ENCODE measurements at regions not wholly inside any gene's neighbourhood (a gene's known extent, or its start where the extent isn't known, plus 50 kb on each side); places are given as distances from the start of the nearest gene placed in this dataset.

DNA sequence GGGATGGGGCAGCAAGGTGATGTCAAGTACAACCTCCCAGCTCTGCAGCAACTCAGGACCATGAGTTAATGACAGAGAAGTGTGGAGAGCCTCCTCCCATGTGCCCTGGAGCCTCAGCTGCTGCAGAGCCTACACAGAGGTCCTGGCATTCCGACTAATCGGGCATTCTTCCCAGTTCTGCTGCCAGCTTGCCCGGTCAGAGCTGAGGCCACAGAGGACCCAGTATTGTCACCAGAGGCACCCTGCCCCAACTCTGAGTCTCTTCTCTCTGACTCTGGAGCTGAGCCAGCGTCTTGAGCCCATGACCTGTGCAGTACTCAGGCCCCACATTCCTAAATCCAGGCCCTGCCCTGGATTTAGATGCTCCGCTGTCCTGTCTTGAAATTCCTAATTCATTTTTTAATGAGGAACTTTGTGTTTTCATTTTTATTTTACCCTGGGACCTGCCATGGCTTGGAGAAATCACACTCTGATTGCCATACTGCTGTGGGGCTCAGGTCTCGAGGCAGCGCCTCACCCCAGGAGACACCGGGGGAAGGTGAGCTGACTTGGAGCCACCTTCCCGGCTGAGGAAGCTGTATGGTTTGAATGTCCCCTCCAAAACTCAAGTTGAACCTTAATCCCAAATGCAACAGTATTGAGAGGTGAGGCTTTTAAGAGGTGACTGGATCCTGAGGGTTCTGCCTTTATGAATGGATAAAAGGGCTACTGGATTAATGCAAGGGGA, 144.9 kb upstream of the ZNF507 start:
- TF ChIP-seq POLR2A (IDR thresholded peaks at IDR 0.05) (no peak), POLR2AphosphoS5 (IDR thresholded peaks at IDR 0.05) (no peak), EP300 (IDR thresholded peaks at IDR 0.05) (no peak)
- TF ChIP-seq, protein P1, sequence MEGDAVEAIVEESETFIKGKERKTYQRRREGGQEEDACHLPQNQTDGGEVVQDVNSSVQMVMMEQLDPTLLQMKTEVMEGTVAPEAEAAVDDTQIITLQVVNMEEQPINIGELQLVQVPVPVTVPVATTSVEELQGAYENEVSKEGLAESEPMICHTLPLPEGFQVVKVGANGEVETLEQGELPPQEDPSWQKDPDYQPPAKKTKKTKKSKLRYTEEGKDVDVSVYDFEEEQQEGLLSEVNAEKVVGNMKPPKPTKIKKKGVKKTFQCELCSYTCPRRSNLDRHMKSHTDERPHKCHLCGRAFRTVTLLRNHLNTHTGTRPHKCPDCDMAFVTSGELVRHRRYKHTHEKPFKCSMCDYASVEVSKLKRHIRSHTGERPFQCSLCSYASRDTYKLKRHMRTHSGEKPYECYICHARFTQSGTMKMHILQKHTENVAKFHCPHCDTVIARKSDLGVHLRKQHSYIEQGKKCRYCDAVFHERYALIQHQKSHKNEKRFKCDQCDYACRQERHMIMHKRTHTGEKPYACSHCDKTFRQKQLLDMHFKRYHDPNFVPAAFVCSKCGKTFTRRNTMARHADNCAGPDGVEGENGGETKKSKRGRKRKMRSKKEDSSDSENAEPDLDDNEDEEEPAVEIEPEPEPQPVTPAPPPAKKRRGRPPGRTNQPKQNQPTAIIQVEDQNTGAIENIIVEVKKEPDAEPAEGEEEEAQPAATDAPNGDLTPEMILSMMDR (IDR thresholded peaks at IDR 0.05): no peak
- no peaks in the 10 kb centered on the region for H3K36me3 ChIP-seq
- DNase-seq (no peak), ATAC-seq (ENCODE audit: low FRiP score in 2 of 2) (no peak)
- no peaks in the 10 kb centered on the region for H3K9me3 ChIP-seq
- 87 to 90% methylated on average over 8 to 9 of the region's 9 CpGs for WGBS, 2 donors
- peaks cover 0 to 7% (median 2%) of the 10 kb centered on the region in 4 donors for H3K4me1 ChIP-seq
- no peak overlapping the region for H3K4me3 ChIP-seq
- H3K27me3 ChIP-seq: no peaks in the 10 kb centered on the region
- H3K27ac ChIP-seq: no peak overlapping the region

DNA sequence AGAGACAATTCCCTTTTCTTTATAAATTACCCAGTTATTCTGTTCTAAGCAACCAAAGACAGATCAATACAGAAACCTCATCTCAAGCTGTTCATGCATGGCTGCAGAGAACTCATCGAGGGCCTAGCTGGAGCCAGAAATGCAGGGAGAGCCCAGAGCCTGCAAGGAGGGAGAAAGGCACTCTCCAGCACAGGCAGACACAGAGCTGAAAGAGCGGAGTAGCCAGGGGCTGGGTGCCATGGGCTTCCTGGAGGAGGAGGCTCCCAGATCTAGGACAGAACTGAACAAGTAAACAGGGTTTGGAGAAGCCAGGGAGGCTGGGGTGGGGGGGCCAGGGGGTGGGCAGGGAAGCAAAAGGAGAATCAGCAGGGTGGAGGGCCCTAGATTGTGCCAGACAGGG, 144.2 kb upstream of the ZNF507 start:
- no peak for ATAC-seq (ENCODE audit: low FRiP score in 2 of 2)

GRCh38 chr19:32201636-32202051, 143.8 kb upstream of the ZNF507 start:
- TF ChIP-seq, protein P1 (IDR thresholded peaks at IDR 0.05): no peak
- TF ChIP-seq EP300 (IDR thresholded peaks at IDR 0.05): peak in 1 of 4 donors; percentile 5
- ATAC-seq (ENCODE audit: low FRiP score in 2 of 2) (peak in 1 of 2 donors; percentile 5), DNase-seq (no peak)
- Histone ChIP-seq H3K36me3 (no peaks in the 10 kb centered on the region), H3K4me3 (no peak overlapping the region), H3K27me3 (no peaks in the 10 kb centered on the region), H3K9me3 (no peaks in the 10 kb centered on the region), H3K4me1 (peaks cover 0 to 7% (median 2%) of the 10 kb centered on the region in 4 donors), H3K27ac (no peak overlapping the region)
- 49 to 50% methylated on average over 11 to 15 of the region's 15 CpGs for WGBS, 2 donors

More for the DNA sequence above, 144.2 kb upstream of the ZNF507 start:
- TF ChIP-seq EP300 (IDR thresholded peaks at IDR 0.05) (no peak), POLR2AphosphoS5 (IDR thresholded peaks at IDR 0.05) (no peak), POLR2A (IDR thresholded peaks at IDR 0.05) (no peak)
- TF ChIP-seq, protein P1 (IDR thresholded peaks at IDR 0.05): no peak
- Histone ChIP-seq H3K4me1 (peaks cover 0 to 7% (median 2%) of the 10 kb centered on the region in 4 donors), H3K9me3 (no peaks in the 10 kb centered on the region), H3K36me3 (no peaks in the 10 kb centered on the region), H3K27ac (no peak overlapping the region), H3K27me3 (no peaks in the 10 kb centered on the region), H3K4me3 (no peak overlapping the region)
- 86 to 94% methylated on average over 2 of the region's 2 CpGs for WGBS, 2 donors
- DNase-seq: no peak

GRCh38 chr19:32202244-32202643, 143.2 kb upstream of the ZNF507 start:
- ATAC-seq (ENCODE audit: low FRiP score in 2 of 2) (peak in 1 of 2 donors; percentile 13), DNase-seq (peak in 1 of 2 donors; percentile 35)
- WGBS, 2 donors: 93 to 97% methylated on average over 3 to 4 of the region's 5 CpGs
- H3K36me3 ChIP-seq: no peaks in the 10 kb centered on the region
- no peaks in the 10 kb centered on the region for H3K27me3 ChIP-seq
- no peaks in the 10 kb centered on the region for H3K9me3 ChIP-seq
- H3K27ac ChIP-seq: no peak overlapping the region
- H3K4me3 ChIP-seq: no peak overlapping the region
- peaks cover 0 to 7% (median 2%) of the 10 kb centered on the region in 4 donors for H3K4me1 ChIP-seq
- TF ChIP-seq POLR2A (IDR thresholded peaks at IDR 0.05): no peak
- TF ChIP-seq, protein P1 (IDR thresholded peaks at IDR 0.05): no peak
- TF ChIP-seq EP300 (IDR thresholded peaks at IDR 0.05): no peak
- TF ChIP-seq POLR2AphosphoS5 (IDR thresholded peaks at IDR 0.05): no peak

GRCh38 chr19:32203161-32203560, 142.2 kb upstream of the ZNF507 start:
- no peaks in the 10 kb centered on the region for H3K36me3 ChIP-seq
- H3K27me3 ChIP-seq: no peaks in the 10 kb centered on the region
- TF ChIP-seq EP300 (IDR thresholded peaks at IDR 0.05): no peak
- TF ChIP-seq POLR2A (IDR thresholded peaks at IDR 0.05): no peak
- TF ChIP-seq, protein P1 (IDR thresholded peaks at IDR 0.05): no peak
- TF ChIP-seq POLR2AphosphoS5 (IDR thresholded peaks at IDR 0.05): no peak
- H3K4me3 ChIP-seq: no peak overlapping the region
- DNase-seq (no peak), ATAC-seq (ENCODE audit: low FRiP score in 2 of 2) (no peak)
- 94 to 98% methylated on average over 3 to 6 of the region's 6 CpGs for WGBS, 2 donors
- H3K4me1 ChIP-seq: peaks cover 0 to 7% (median 2%) of the 10 kb centered on the region in 4 donors
- H3K27ac ChIP-seq: no peak overlapping the region
- no peaks in the 10 kb centered on the region for H3K9me3 ChIP-seq

All from upper lobe of left lung (tissue), 6 donors.